Activated naive CD4-positive, alpha-beta T cell treated with anti-CD3 and anti-CD28 coated beads, Interleukin-2, amount 10 ng/mL, durations not matched to agents 7 days and 5 days (primary cell): ENCODE measurements at regions not wholly inside any gene's neighbourhood (a gene's known extent, or its start where the extent isn't known, plus 50 kb on each side); places are given as distances from the start of the nearest gene placed in this dataset.

Experiments used
- CTCF ChIA-PET: fragments of 350-600 bp; sonication (Branson Sonifier 250); formaldehyde crosslinking; loops from one replicate; lab custom pipeline; 2021; ENCODE audit warnings: antibody characterized with exemption; lab: Charles Lee
- DNase-seq: peaks from one replicate; pipeline ENCODE4 v3.0.0-alpha.2; 2020
- H3K27ac Mint-ChIP-seq: one replicate; pipeline ENCODE4 v1.8.0; 2021; ENCODE audit warnings: mild to moderate bottlenecking, moderate library complexity, mixed read lengths
- H3K27me3 Mint-ChIP-seq: one replicate; pipeline ENCODE4 v1.8.0; 2021; ENCODE audit warnings: mild to moderate bottlenecking, mixed read lengths
- H3K36me3 Mint-ChIP-seq: one replicate; pipeline ENCODE4 v1.8.0; 2021; ENCODE audit warnings: mixed read lengths
- H3K4me1 Mint-ChIP-seq: one replicate; pipeline ENCODE4 v1.8.0; 2021; ENCODE audit warnings: mixed read lengths
- H3K4me3 Mint-ChIP-seq: one replicate; pipeline ENCODE4 v1.8.0; 2021; ENCODE audit warnings: mild to moderate bottlenecking, moderate library complexity, mixed read lengths
- H3K9me3 Mint-ChIP-seq: one replicate; pipeline ENCODE4 v1.8.0; 2021; ENCODE audit warnings: mixed read lengths

- H3K4me3 Mint-ChIP-seq = no peak overlapping the region
- no peak overlapping the region for H3K27ac Mint-ChIP-seq
- H3K36me3 Mint-ChIP-seq = no peaks in the 10 kb centered on the region
- no peaks in the 10 kb centered on the region for H3K4me1 Mint-ChIP-seq
- no peaks in the 10 kb centered on the region for H3K27me3 Mint-ChIP-seq
- DNase-seq = no peak
- CTCF ChIA-PET = no interaction called here
- H3K9me3 Mint-ChIP-seq = no peaks in the 10 kb centered on the region
Measured at GRCh38 chr4:149296503-149296902, 519.1 kb downstream of the IQCM start.

DNA sequence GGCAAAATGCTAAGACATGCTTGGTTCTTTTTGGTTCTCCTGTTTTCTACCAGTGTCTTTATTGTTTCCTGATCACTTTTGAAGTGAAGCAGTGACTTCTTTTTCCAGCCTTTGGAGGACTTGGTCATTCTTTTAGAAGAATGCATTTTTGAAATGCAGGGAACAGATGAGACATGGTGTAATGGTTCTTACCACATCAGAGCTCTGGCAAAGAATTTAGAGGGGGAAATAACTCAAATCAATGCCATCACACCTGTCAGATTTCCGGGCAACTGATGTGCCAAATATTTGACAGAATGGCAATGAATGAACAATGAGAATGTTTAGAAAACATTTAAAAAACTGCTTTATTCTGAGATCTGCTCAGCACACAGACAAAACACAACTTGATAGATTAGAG lies 519.6 kb downstream of the IQCM start:
- H3K9me3 Mint-ChIP-seq = no peaks in the 10 kb centered on the region
- no peaks in the 10 kb centered on the region for H3K36me3 Mint-ChIP-seq
- H3K4me3 Mint-ChIP-seq = no peak overlapping the region
- DNase-seq = no peak
- no peaks in the 10 kb centered on the region for H3K27me3 Mint-ChIP-seq
- no peak overlapping the region for H3K27ac Mint-ChIP-seq
- H3K4me1 Mint-ChIP-seq = no peaks in the 10 kb centered on the region
- CTCF ChIA-PET = no interaction called here

GRCh38 chr4:149294601-149295000 lies 521.0 kb downstream of the IQCM start:
- Mint-ChIP-seq H3K27ac (no peak overlapping the region), H3K4me3 (no peak overlapping the region), H3K36me3 (no peaks in the 10 kb centered on the region), H3K4me1 (no peaks in the 10 kb centered on the region), H3K9me3 (no peaks in the 10 kb centered on the region), H3K27me3 (no peaks in the 10 kb centered on the region)
- CTCF ChIA-PET = no interaction called here
- no peak for DNase-seq

DNA sequence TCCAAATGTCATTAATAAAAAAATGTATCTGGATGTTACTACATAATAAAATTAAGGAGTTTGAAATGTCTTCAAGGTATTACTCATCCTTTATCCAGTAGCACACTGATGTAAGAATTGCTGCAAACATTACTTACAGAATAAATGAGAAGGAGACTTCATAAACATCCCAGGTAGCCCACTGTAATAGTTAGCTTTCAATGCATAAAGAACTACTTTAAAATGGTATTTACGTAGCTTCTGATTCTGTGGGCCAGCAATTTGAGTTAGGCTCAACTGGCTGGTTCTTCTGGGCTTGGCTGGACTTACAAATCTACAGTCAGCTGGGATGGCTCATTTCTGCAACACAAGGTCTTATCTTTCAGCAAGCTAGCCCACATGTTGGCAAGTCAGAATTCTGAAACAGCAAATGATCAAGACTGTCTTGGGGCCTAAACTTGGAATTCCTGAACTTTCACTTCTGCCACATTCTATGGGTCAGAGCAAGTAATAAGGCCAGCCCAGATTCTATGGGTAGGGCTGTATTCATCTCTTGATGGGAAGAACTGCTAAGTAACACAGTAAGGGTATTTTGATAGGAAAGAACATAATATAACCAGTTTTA lies 522.5 kb downstream of the IQCM start:
- Mint-ChIP-seq H3K27me3 (no peaks in the 10 kb centered on the region), H3K9me3 (no peaks in the 10 kb centered on the region), H3K4me1 (no peaks in the 10 kb centered on the region), H3K36me3 (no peaks in the 10 kb centered on the region), H3K27ac (no peak overlapping the region), H3K4me3 (no peak overlapping the region)
- CTCF ChIA-PET = no interaction called here
- no peak for DNase-seq

- Mint-ChIP-seq H3K4me3 (no peak overlapping the region), H3K27me3 (no peaks in the 10 kb centered on the region), H3K9me3 (no peaks in the 10 kb centered on the region), H3K27ac (no peak overlapping the region), H3K4me1 (no peaks in the 10 kb centered on the region), H3K36me3 (no peaks in the 10 kb centered on the region)
- CTCF ChIA-PET = no interaction called here
- DNase-seq = no peak
Measured at GRCh38 chr4:149292425-149293007, 523.1 kb downstream of the IQCM start.

GRCh38 chr4:149291463-149291862 lies 524.2 kb downstream of the IQCM start:
- Mint-ChIP-seq H3K9me3 (no peaks in the 10 kb centered on the region), H3K27ac (no peak overlapping the region), H3K4me1 (no peaks in the 10 kb centered on the region), H3K36me3 (no peaks in the 10 kb centered on the region), H3K4me3 (no peak overlapping the region), H3K27me3 (no peaks in the 10 kb centered on the region)
- CTCF ChIA-PET = no interaction called here
- DNase-seq = no peak

GRCh38 chr4:149280806-149281205 lies 534.8 kb downstream of the IQCM start:
- no peak overlapping the region for H3K27ac Mint-ChIP-seq
- H3K9me3 Mint-ChIP-seq = no peaks in the 10 kb centered on the region
- H3K27me3 Mint-ChIP-seq = no peaks in the 10 kb centered on the region
- H3K4me1 Mint-ChIP-seq = no peaks in the 10 kb centered on the region
- H3K36me3 Mint-ChIP-seq = no peaks in the 10 kb centered on the region
- no peak overlapping the region for H3K4me3 Mint-ChIP-seq
- DNase-seq = no peak
- CTCF ChIA-PET = no interaction called here

DNA sequence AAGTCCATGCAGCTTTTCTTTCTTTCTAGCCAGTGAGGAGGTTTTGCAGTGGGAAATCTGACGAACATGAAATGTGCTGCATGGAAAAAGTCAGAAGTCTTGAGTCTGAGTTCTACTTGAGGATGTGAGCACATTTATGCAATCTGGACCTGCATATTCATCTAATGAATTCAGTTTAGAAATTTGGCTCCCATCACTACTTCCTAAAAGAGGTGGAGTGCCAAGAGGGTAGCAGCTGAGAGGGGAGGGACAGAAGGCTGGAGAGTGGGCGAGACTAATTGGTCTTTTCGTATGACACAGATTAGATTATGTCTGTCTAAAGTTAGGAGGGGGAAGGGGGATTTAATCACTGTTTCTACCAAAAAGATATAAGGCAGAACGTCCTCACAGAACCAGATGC lies 535.9 kb downstream of the IQCM start:
- DNase-seq = no peak
- CTCF ChIA-PET = no interaction called here
- Mint-ChIP-seq H3K27ac (no peak overlapping the region), H3K4me3 (no peak overlapping the region), H3K9me3 (no peaks in the 10 kb centered on the region), H3K4me1 (no peaks in the 10 kb centered on the region), H3K27me3 (no peaks in the 10 kb centered on the region), H3K36me3 (no peaks in the 10 kb centered on the region)

DNA sequence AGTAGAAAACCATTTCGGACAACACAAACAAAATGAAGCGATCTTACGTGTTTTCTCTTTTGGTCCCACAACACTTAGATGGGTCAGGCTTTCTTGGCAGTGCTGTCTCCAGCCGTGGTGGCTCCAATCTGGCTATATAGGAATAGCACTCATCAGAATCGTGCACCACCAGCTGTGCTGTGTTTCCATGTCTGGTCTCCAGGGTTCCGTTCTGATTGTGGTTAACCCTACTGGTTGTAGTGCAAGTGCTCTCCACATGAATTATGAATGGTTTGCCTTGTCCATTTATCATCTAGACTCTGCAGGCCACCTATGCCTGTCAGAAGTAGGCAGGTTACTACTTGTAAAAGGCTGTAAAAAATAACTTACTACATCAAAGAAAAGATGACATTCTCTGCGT lies 536.3 kb downstream of the IQCM start:
- CTCF ChIA-PET = interaction anchor here (0.9 kb wide), 1 partner anchor 9 kb away, joined by 5 read pairs; no protein-coding TSS in a partner anchor
- Mint-ChIP-seq H3K36me3 (no peaks in the 10 kb centered on the region), H3K4me3 (no peak overlapping the region), H3K9me3 (no peaks in the 10 kb centered on the region), H3K27ac (no peak overlapping the region), H3K4me1 (no peaks in the 10 kb centered on the region), H3K27me3 (no peaks in the 10 kb centered on the region)
- no peak for DNase-seq

- Mint-ChIP-seq H3K4me1 (no peaks in the 10 kb centered on the region), H3K27ac (no peak overlapping the region), H3K9me3 (no peaks in the 10 kb centered on the region), H3K27me3 (no peaks in the 10 kb centered on the region), H3K4me3 (no peak overlapping the region), H3K36me3 (no peaks in the 10 kb centered on the region)
- no peak for DNase-seq
- CTCF ChIA-PET = no interaction called here
Measured at GRCh38 chr4:149277705-149278104, 537.9 kb downstream of the IQCM start.

GRCh38 chr4:149269835-149270234 lies 545.8 kb downstream of the IQCM start:
- Mint-ChIP-seq H3K4me3 (no peak overlapping the region), H3K27me3 (no peaks in the 10 kb centered on the region), H3K4me1 (no peaks in the 10 kb centered on the region), H3K27ac (no peak overlapping the region), H3K36me3 (no peaks in the 10 kb centered on the region), H3K9me3 (no peaks in the 10 kb centered on the region)
- CTCF ChIA-PET = no interaction called here
- DNase-seq = no peak

DNA sequence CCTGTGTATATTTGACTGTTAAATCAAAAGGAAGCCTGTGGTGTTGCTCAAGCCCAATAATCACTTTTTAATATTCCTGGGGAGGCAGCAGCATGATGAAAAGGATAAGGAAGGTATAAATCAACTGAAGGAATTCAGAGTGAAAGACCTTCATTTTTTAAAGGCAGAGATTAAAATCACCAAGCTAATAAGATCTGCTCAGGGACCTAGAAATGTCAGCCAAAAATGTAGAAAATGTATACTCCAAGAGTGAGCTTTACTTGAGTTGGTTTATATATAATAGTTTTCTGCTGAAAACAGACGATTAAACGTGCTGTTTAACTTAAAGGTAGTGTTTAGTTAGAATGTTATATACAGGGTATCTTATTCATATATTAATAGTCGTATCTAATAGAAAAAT lies 549.3 kb downstream of the IQCM start:
- CTCF ChIA-PET = no interaction called here
- Mint-ChIP-seq H3K36me3 (no peaks in the 10 kb centered on the region), H3K4me3 (no peak overlapping the region), H3K27me3 (no peaks in the 10 kb centered on the region), H3K27ac (no peak overlapping the region), H3K4me1 (no peaks in the 10 kb centered on the region), H3K9me3 (no peaks in the 10 kb centered on the region)
- no peak for DNase-seq

- CTCF ChIA-PET = no interaction called here
- H3K9me3 Mint-ChIP-seq = no peaks in the 10 kb centered on the region
- no peak for DNase-seq
- H3K27me3 Mint-ChIP-seq = no peaks in the 10 kb centered on the region
- H3K4me1 Mint-ChIP-seq = no peaks in the 10 kb centered on the region
- no peaks in the 10 kb centered on the region for H3K36me3 Mint-ChIP-seq
- H3K27ac Mint-ChIP-seq = no peak overlapping the region
- no peak overlapping the region for H3K4me3 Mint-ChIP-seq
Measured at GRCh38 chr4:149265645-149266044, 550.0 kb downstream of the IQCM start.

DNA sequence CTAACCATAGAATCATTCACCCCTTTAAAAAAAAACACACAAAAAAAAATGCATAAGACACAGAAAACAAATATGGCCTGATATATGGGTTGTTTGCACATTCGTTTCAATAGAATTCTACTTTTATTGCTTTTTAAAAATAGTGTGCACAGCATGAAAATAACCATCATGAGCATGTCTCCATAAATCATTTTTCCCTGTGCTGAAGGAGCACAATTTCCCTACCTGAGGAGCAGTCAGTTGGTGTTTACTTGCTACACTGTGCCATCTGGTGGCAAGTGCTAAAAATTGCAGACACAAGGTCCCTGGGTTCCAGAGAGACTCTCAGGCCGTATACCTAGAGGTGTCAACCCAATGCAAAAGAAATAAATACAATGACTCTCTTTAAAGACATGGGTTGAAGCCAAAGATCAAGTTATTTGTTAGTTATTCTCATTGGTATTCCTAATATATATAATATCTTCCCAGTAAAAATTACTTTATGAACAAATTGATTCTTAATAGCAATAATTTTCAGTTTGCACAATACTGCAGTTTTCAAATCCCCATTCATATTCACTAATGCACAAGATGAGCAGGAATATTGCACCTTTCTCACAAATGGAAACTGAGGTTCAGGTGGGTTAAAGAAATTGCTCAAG lies 551.4 kb downstream of the IQCM start:
- no peak overlapping the region for H3K4me3 Mint-ChIP-seq
- H3K36me3 Mint-ChIP-seq = no peaks in the 10 kb centered on the region
- H3K9me3 Mint-ChIP-seq = no peaks in the 10 kb centered on the region
- no peaks in the 10 kb centered on the region for H3K27me3 Mint-ChIP-seq
- H3K27ac Mint-ChIP-seq = no peak overlapping the region
- CTCF ChIA-PET = interaction anchor here (0.6 kb wide), 1 partner anchor 823 kb away, joined by 3 read pairs; no protein-coding TSS in a partner anchor
- DNase-seq = peak; percentile 26
- no peaks in the 10 kb centered on the region for H3K4me1 Mint-ChIP-seq

DNA sequence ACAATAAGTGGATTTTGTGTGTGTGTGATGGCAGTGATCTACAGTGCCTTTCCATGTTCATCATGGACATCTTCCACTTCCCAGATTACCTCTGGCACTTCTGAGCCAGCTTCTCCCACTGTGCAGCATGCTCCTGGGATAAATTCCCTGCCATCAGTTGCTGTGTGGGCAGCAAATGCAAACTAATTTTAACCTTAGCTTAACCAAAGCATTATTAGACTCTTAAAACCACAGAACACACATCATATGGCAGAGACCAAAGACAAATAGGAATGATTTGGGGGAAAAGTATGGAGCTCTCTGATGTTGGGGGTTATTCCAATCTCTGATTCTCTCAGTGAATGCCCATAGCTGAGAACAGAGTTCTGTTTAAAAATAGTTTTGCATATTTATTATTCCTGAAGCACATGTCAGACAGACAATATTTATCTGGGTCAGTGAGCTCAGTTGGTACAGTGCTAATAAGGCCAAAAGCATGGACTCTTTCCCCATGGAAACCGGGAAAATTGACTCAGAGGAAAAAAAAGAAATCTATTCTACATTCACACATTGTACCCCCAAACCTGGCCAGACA lies 567.4 kb downstream of the IQCM start:
- Mint-ChIP-seq H3K9me3 (no peaks in the 10 kb centered on the region), H3K27me3 (no peaks in the 10 kb centered on the region), H3K4me3 (no peak overlapping the region), H3K27ac (no peak overlapping the region), H3K36me3 (no peaks in the 10 kb centered on the region), H3K4me1 (no peaks in the 10 kb centered on the region)
- CTCF ChIA-PET = no interaction called here
- no peak for DNase-seq
